GM23248 (cell line): ENCODE measurements at regions not wholly inside any gene's neighbourhood (a gene's known extent, or its start where the extent isn't known, plus 50 kb on each side); places are given as distances from the start of the nearest gene placed in this dataset.

Experiments used
- DNase-seq: peaks from one replicate; pipeline ENCODE4 v3.0.0-alpha.2; 2015
- H2AFZ ChIP-seq: fragments of 200-600 bp; sonication (generic); 2 replicates; pipeline ENCODE4 v1.6.1; 2016; ENCODE audit warnings: antibody characterized with exemption
- H3F3A ChIP-seq: fragments of 200-600 bp; sonication (generic); 2 replicates; pipeline ENCODE4 v1.6.1; 2016; ENCODE audit warnings: mild to moderate bottlenecking, antibody characterized with exemption, mixed run types; ENCODE audit not compliant: insufficient read depth
- H3K27ac ChIP-seq: fragments of 200-600 bp; sonication (generic); 2 replicates; pipeline ENCODE4 v1.5.1; 2016; ENCODE audit warnings: mild to moderate bottlenecking
- H3K27me3 ChIP-seq: fragments of 200-600 bp; sonication (generic); replicated peaks from 2 replicates; pipeline ENCODE4 v1.6.1; 2016; ENCODE audit warnings: mild to moderate bottlenecking; ENCODE audit not compliant: insufficient read depth
- H3K36me3 ChIP-seq: fragments of 200-600 bp; sonication (generic); 2 replicates; pipeline ENCODE4 v1.6.1; 2016; ENCODE audit warnings: low read depth, mild to moderate bottlenecking
- H3K4me1 ChIP-seq: fragments of 200-600 bp; sonication (generic); 2 replicates; pipeline ENCODE4 v1.6.1; 2016; ENCODE audit warnings: mild to moderate bottlenecking; ENCODE audit not compliant: insufficient read depth
- H3K4me2 ChIP-seq: fragments of 200-600 bp; sonication (generic); one replicate; pipeline ENCODE4 v1.6.1; 2016; ENCODE audit warnings: mild to moderate bottlenecking; ENCODE audit not compliant: unreplicated experiment
- H3K4me3 ChIP-seq: fragments of 200-600 bp; sonication (generic); 2 replicates; pipeline ENCODE4 v1.5.1; 2016; ENCODE audit warnings: mild to moderate bottlenecking
- H3K79me2 ChIP-seq: fragments of 200-600 bp; sonication (generic); 2 replicates; pipeline ENCODE4 v1.6.1; 2016; ENCODE audit warnings: mild to moderate bottlenecking; ENCODE audit not compliant: insufficient read depth
- H3K9ac ChIP-seq: fragments of 200-600 bp; sonication (generic); 2 replicates; pipeline ENCODE4 v1.6.1; 2016; ENCODE audit warnings: mild to moderate bottlenecking
- H3K9me2 ChIP-seq: fragments of 200-600 bp; sonication (generic); 2 replicates; pipeline ENCODE4 v1.6.1; 2016; ENCODE audit warnings: mixed run types, mild to moderate bottlenecking, moderate library complexity; ENCODE audit not compliant: insufficient read depth
- H3K9me3 ChIP-seq: fragments of 200-600 bp; sonication (generic); one replicate; pipeline ENCODE4 v1.6.1; 2017; ENCODE audit warnings: low read depth
- H4K20me1 ChIP-seq: fragments of 200-600 bp; sonication (generic); 2 replicates; pipeline ENCODE4 v1.6.0; 2016; ENCODE audit not compliant: insufficient read depth
- EZH2 ChIP-seq: fragments of 200-600 bp; sonication (generic); IDR thresholded peaks from 2 replicates; pipeline ENCODE4 v1.6.1; 2018; ENCODE audit warnings: antibody characterized with exemption, mild to moderate bottlenecking; ENCODE audit not compliant: insufficient read depth, poor library complexity, severe bottlenecking
- EZH2phosphoT487 ChIP-seq: fragments of 200-600 bp; sonication (generic); IDR thresholded peaks from 2 replicates; pipeline ENCODE4 v1.6.1; 2018; ENCODE audit warnings: antibody characterized with exemption, moderate library complexity, mild to moderate bottlenecking, low read depth; ENCODE audit not compliant: insufficient read depth
- WGBS, 2 experiments: methylation state at CpG; one replicate each; pipeline ENCODE4 v1.1.6; 2015 to 2017; ENCODE audit warnings: low lambda C conversion rate in 2 of 2, low coverage in 1 of 2; ENCODE audit errors: missing lambda C conversion rate in 2 of 2; 5-methylcytosine and 5-hydroxymethylcytosine counted together
- in situ Hi-C: fragments of 300-500 bp; cut with MboI; formaldehyde crosslinking; loops from 2 replicates; pipeline ENCODE4 v1.15.0; 2020

DNA sequence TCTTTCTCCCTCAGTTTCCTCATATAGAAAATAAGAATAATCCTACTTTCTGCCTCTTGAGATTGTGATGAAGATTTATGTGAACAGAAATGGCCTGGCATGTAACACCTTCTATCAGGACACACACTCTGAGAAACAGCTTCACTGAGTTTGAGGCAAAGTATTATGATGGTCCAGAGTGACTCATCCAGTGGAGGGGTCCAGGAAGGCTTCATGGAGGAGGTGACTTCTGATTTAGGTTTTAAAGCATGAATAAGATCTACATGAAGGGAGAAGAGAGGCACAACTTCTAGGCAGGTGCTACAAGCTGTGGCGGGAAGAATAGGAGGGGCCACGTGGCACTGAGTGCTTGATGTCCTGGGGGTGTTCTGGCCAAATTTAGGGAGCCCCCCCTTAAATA, 124.4 kb upstream of the SDK2 start:
- no peak overlapping the region for H2AFZ ChIP-seq
- H3K79me2 ChIP-seq: no peaks in the 10 kb centered on the region
- no peak for DNase-seq
- TF ChIP-seq EZH2phosphoT487 (no peak), EZH2 (no peak)
- H3K9me3 ChIP-seq: no peaks in the 10 kb centered on the region
- H3F3A ChIP-seq: no peaks in the 10 kb centered on the region
- in situ Hi-C loops: no loop called here
- H3K27me3 ChIP-seq: no peaks in the 10 kb centered on the region
- H3K4me1 ChIP-seq: no peaks in the 10 kb centered on the region
- H3K36me3 ChIP-seq: no peaks in the 10 kb centered on the region
- H3K27ac ChIP-seq: no peak overlapping the region
- H3K9me2 ChIP-seq: no peaks in the 10 kb centered on the region
- H3K4me2 ChIP-seq: no peak overlapping the region
- WGBS, 2 experiments: 89 to 95% methylated on average over 2 of the region's 2 CpGs
- H3K9ac ChIP-seq: no peak overlapping the region
- H3K4me3 ChIP-seq: no peak overlapping the region
- no peaks in the 10 kb centered on the region for H4K20me1 ChIP-seq

DNA sequence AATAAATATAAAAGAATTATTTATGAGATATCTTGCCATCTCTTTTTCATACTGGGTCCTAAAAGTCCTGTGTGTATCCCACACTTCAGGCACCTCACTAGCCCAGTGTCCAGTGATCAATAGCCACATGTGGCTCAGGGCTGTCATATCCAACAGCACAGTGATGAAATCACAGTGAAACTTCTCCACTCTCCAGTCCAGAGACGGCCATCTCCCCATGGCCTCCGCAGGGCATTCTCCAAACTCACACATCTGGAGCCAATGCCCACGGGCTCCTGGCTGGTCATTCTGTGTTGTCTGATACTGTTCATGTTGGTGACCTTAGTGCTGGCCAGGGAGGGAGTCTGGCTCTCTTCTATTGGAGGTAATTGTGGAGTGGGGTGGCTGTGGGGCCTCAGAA, 125.2 kb upstream of the SDK2 start:
- H3K27me3 ChIP-seq: no peaks in the 10 kb centered on the region
- H3K79me2 ChIP-seq: no peaks in the 10 kb centered on the region
- peak; percentile 4 for DNase-seq
- in situ Hi-C loops: no loop called here
- no peak overlapping the region for H3K4me3 ChIP-seq
- H2AFZ ChIP-seq: no peak overlapping the region
- no peaks in the 10 kb centered on the region for H3F3A ChIP-seq
- no peak overlapping the region for H3K27ac ChIP-seq
- H3K4me1 ChIP-seq: no peaks in the 10 kb centered on the region
- no peaks in the 10 kb centered on the region for H4K20me1 ChIP-seq
- WGBS, 2 experiments: 46 to 51% methylated on average over 3 of the region's 3 CpGs
- H3K9me2 ChIP-seq: no peaks in the 10 kb centered on the region
- no peaks in the 10 kb centered on the region for H3K36me3 ChIP-seq
- H3K9ac ChIP-seq: no peak overlapping the region
- no peaks in the 10 kb centered on the region for H3K9me3 ChIP-seq
- TF ChIP-seq EZH2phosphoT487 (no peak), EZH2 (no peak)
- H3K4me2 ChIP-seq: no peak overlapping the region

DNA sequence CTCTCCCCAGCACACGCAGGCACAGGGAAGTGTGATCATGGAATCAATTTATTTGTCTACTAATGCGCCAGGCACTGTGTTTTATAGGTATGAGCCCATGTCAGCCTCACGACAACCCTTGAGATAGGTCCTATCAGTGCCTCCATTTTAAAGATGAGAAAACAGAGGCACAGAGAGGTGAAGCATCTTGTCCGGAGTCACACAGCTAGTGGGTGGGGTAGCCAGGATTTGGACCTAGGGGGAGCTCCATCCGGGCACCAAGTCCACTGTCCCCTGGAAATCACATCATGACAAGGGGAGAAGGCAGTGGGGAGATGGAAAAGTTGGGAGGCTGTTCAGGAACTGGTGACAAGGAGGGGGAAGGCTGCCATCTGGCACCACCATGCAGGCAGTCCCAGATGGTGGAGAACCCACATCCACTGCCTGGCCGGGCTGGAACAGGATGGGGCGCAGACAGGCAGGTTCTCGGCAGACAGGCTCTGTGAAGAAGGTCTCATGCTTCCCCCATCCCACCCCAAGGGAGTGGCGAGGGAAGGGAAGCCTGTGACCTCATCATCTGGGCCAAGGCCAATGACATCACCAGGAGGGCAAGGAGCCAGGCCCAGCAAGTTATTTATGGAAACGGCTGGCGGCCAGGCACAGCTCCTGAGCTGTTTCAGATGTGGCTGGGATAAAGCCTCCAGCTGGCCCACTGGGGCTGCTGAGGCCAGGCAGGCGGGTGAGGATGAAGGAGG, 126.0 kb upstream of the SDK2 start:
- H3K36me3 ChIP-seq: no peaks in the 10 kb centered on the region
- no peak overlapping the region for H3K27ac ChIP-seq
- H3K79me2 ChIP-seq: no peaks in the 10 kb centered on the region
- no peaks in the 10 kb centered on the region for H3K4me1 ChIP-seq
- 0 out of 2 replicates have a peak, but pooled peaks cover 1% of the 10 kb centered on the region for H3K27me3 ChIP-seq
- H2AFZ ChIP-seq: no peak overlapping the region
- TF ChIP-seq EZH2 (no peak), EZH2phosphoT487 (no peak)
- H3F3A ChIP-seq: no peaks in the 10 kb centered on the region
- 28 to 29% methylated on average over 12 of the region's 12 CpGs for WGBS, 2 experiments
- H3K9me3 ChIP-seq: no peaks in the 10 kb centered on the region
- H3K4me2 ChIP-seq: no peak overlapping the region
- peak; percentile 90 for DNase-seq
- no peak overlapping the region for H3K4me3 ChIP-seq
- no peaks in the 10 kb centered on the region for H3K9me2 ChIP-seq
- H4K20me1 ChIP-seq: no peaks in the 10 kb centered on the region
- in situ Hi-C loops: no loop called here
- H3K9ac ChIP-seq: no peak overlapping the region

DNA sequence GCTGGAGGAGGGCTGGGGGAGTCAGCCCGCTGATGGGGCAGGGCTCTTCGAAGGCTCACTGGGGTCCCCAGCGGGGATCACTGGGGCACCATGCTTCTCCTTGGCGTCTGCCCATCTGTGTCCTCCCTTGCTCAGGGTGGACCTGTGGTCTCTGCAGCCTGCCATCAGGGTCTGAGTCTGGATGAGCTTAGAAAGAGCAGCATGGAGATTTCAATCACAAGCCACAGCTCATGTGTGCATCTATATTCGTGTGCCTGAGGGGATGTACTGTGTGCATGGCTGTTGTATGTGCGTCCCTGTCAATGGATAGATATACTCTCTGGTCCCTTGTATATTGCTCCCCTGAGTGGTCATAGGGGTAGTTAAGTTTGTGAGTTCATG, 126.6 kb upstream of the SDK2 start:
- Histone ChIP-seq H3K36me3 (no peaks in the 10 kb centered on the region), H3K4me2 (no peak overlapping the region), H3K9me3 (no peaks in the 10 kb centered on the region), H3K4me1 (no peaks in the 10 kb centered on the region), H3K27ac (no peak overlapping the region), H2AFZ (no peak overlapping the region), H4K20me1 (no peaks in the 10 kb centered on the region), H3K9ac (no peak overlapping the region), H3K4me3 (no peak overlapping the region), H3F3A (no peaks in the 10 kb centered on the region), H3K79me2 (no peaks in the 10 kb centered on the region), H3K27me3 (peaks cover 5% of the 10 kb centered on the region), H3K9me2 (no peaks in the 10 kb centered on the region)
- 16 to 24% methylated on average over 6 of the region's 6 CpGs for WGBS, 2 experiments
- TF ChIP-seq EZH2: no peak
- TF ChIP-seq EZH2phosphoT487: no peak
- in situ Hi-C loops: no loop called here
- DNase-seq: no peak
